ENCODE measurements at regions not wholly inside any gene's neighbourhood (a gene's known extent, or its start where the extent isn't known, plus 50 kb on each side); places are given as distances from the start of the nearest gene placed in this dataset.

DNA sequence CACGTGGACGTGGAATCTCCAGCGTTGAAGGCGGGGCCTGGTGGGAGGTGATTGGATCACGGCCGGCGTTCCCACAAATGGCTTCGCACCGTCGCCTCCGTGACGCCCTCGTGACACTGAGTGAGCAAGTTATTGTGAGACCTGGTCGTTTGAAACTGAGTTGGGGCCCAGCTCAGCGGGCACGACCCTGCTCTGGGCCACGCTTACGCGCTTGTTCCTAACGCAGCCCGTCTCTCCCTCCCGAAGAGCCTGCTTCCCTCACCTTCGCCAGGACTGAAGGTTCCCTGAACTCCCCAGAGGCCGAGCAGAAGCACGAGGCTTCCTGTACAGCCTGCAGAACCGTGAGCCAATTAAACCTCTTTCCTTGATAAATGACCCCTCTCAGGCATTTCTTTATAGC lies 121.8 kb downstream of the RTP5 start:
- TF ChIP-seq FOXM1 (IDR thresholded peaks at IDR 0.05; ENCODE audit: borderline replicate concordance): no peak
- TF ChIP-seq ELF4 (IDR thresholded peaks at IDR 0.05): no peak
- no peak for TF ChIP-seq HDGF (IDR thresholded peaks at IDR 0.05; ENCODE audit: borderline replicate concordance)
- TF ChIP-seq TARDBP (IDR thresholded peaks at IDR 0.05): no peak
- no peak for TF ChIP-seq BHLHE40 (IDR thresholded peaks at IDR 0.05; ENCODE audit: borderline replicate concordance)
- TF ChIP-seq, protein P1, sequence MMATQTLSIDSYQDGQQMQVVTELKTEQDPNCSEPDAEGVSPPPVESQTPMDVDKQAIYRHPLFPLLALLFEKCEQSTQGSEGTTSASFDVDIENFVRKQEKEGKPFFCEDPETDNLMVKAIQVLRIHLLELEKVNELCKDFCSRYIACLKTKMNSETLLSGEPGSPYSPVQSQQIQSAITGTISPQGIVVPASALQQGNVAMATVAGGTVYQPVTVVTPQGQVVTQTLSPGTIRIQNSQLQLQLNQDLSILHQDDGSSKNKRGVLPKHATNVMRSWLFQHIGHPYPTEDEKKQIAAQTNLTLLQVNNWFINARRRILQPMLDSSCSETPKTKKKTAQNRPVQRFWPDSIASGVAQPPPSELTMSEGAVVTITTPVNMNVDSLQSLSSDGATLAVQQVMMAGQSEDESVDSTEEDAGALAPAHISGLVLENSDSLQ (IDR thresholded peaks at IDR 0.05): no peak
- no peak for TF ChIP-seq NFRKB (IDR thresholded peaks at IDR 0.05)
- TF ChIP-seq LEF1 (IDR thresholded peaks at IDR 0.05; ENCODE audit: borderline replicate concordance): no peak
- no peak for TF ChIP-seq FOXK2 (IDR thresholded peaks at IDR 0.05)
- TF ChIP-seq SUZ12 (IDR thresholded peaks at IDR 0.05): no peak
- no peak for TF ChIP-seq SP1 (IDR thresholded peaks at IDR 0.05)
- TF ChIP-seq FOXA1 (IDR thresholded peaks at IDR 0.05): no peak

Measured in HEK293T (cell line).